Cardiac fibroblast (primary cell): ENCODE measurements at regions not wholly inside any gene's neighbourhood (a gene's known extent, or its start where the extent isn't known, plus 50 kb on each side); places are given as distances from the start of the nearest gene placed in this dataset.

ENCODE experiments used
- DNase-seq, 2 donors: peaks; one replicate each; pipeline versions ENCODE4 v3.0.0 to v3.0.0-alpha.2; 2010; ENCODE audit warnings: low read depth in 2 of 2
- H3K4me3 ChIP-seq, 2 donors: replicated peaks in 1 of 2; 1 replicate in 1 of 2; 2 replicates in 1 of 2; pipeline ENCODE4 v1.5.1; 2011; ENCODE audit warnings: low read depth in 2 of 2, low read length in 2 of 2, mild to moderate bottlenecking in 2 of 2, moderate library complexity in 1 of 2
- CTCF ChIP-seq: IDR thresholded peaks from one replicate; pipeline ENCODE4 v1.5.1; 2011; ENCODE audit warnings: low read depth, mild to moderate bottlenecking, low read length, inconsistent platforms

DNA sequence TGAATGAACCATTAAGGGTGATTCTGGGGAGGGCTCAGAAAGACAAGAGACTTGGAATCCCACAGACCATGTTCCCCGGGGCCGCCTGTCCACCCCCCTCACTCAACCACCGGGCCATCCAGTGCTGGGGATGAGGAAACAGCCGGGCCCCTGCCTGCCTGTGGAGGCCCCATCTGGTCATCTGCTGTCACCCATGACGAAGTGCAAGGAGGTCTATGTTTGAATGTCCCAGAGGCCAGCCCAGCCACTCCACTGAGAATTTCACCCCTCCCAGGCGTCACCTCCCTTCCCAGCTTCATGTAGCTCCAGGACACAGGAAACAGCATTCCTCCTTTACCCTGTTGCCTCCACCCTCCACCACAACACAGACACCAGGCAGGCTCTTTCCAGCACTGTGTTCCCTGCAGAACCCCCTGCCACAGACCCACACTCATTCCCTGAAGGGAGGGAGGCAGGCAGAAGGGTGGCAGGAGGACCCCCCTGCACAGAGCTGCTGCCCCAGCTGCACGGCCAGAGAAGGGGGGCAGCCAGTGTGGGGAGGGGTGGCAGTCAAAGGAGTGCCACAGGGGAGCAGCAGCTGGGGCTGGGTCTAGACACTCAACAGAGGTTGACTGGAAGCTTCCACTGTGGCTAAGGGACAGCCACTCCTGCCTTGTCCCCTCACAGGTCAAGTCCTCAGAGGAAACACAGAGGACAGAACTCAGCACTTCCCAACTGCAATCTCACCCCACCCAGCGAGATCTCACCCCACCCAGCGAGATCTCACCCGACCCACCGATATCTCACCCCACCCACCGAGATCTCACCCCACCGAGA lies 50.3 kb upstream of the PPP2R5C start:
- no peak overlapping the region for H3K4me3 ChIP-seq
- no peak for TF ChIP-seq CTCF
- no peak for DNase-seq
